ENCODE measurements at regions not wholly inside any gene's neighbourhood (a gene's known extent, or its start where the extent isn't known, plus 50 kb on each side); places are given as distances from the start of the nearest gene placed in this dataset.

GRCh38 chrX:926070-926469, 286.4 kb downstream of the CRLF2 start:
- no peak overlapping the region for H2BK120ac ChIP-seq (replicated peaks; ENCODE audit: low read depth, low read length)
- peaks cover 4% of the 10 kb centered on the region; the same call in 1 of the 2 replicates for H3K23me2 ChIP-seq (ENCODE audit: low read depth, low read length)
- no peak overlapping the region for H3K14ac ChIP-seq (ENCODE audit: insufficient read length)
- no peak overlapping the region for H3K23ac ChIP-seq (ENCODE audit: insufficient read length)
- H3K79me2 ChIP-seq (ENCODE audit: control insufficient read depth in 1 of 2, insufficient read depth in 2 of 2, low read length in 2 of 2) = no peaks in the 10 kb centered on the region
- TF ChIP-seq SP2 (IDR thresholded peaks at IDR 0.05; ENCODE audit: low read length) = no peak
- TF ChIP-seq BCL11A (IDR thresholded peaks at IDR 0.05; ENCODE audit: low read depth in 2 of 2, low read length in 2 of 2) = no peak
- TF ChIP-seq BRCA1 (IDR thresholded peaks at IDR 0.05; ENCODE audit: low read depth, low read length) = no peak
- no peak for TF ChIP-seq HDAC6 (IDR thresholded peaks at IDR 0.05; ENCODE audit: low read depth, low read length)
- TF ChIP-seq CBX8 (IDR thresholded peaks at IDR 0.05; ENCODE audit: borderline replicate concordance, low read depth, low read length) = no peak
- TF ChIP-seq CBX5 (IDR thresholded peaks at IDR 0.05; ENCODE audit: low read depth, low read length) = no peak
- no peak for TF ChIP-seq KDM1A (IDR thresholded peaks at IDR 0.05; ENCODE audit: borderline replicate concordance, low read length)
- TF ChIP-seq, protein P1, sequence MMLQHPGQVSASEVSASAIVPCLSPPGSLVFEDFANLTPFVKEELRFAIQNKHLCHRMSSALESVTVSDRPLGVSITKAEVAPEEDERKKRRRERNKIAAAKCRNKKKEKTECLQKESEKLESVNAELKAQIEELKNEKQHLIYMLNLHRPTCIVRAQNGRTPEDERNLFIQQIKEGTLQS (IDR thresholded peaks at IDR 0.05; ENCODE audit: insufficient read depth, low read depth, low read length) = no peak
- TF ChIP-seq SIX5 (IDR thresholded peaks at IDR 0.05; ENCODE audit: low read depth, low read length) = no peak
- no peak for TF ChIP-seq RFX5 (IDR thresholded peaks at IDR 0.05; ENCODE audit: borderline replicate concordance, low read depth, low read length)
- TF ChIP-seq POU5F1 (IDR thresholded peaks at IDR 0.05; ENCODE audit: low read depth, low read length) = no peak
- TF ChIP-seq TCF12 (IDR thresholded peaks at IDR 0.05; ENCODE audit: low read depth, low read length) = no peak
- TF ChIP-seq, protein P2, sequence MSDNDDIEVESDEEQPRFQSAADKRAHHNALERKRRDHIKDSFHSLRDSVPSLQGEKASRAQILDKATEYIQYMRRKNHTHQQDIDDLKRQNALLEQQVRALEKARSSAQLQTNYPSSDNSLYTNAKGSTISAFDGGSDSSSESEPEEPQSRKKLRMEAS (IDR thresholded peaks at IDR 0.05) = no peak
- H3K18ac ChIP-seq (ENCODE audit: extremely low read depth, low read length) = no peak overlapping the region
- ChIA-PET CTCF (ENCODE audit: partially characterized antibody) (no interaction called here), POLR2A (ENCODE audit: partially characterized antibody) (no interaction called here)
- 86% methylated on average over 9 of the region's 9 CpGs; no CpG with 5 or more reads in 1 of the 2 experiments for whole genome bisulfite sequencing, 2 experiments (ENCODE audit: extremely low coverage in 1 of 2, insufficient coverage in 1 of 2, insufficient read length in 1 of 2, insufficient replicate concordance in 2 of 2, low coverage in 1 of 2, low lambda C conversion rate in 2 of 2, missing lambda C conversion rate in 1 of 2)
- no peak for DNase-seq (ENCODE audit: low read depth in 1 of 2, low spot score in 2 of 2)
- no peak overlapping the region for H2BK5ac ChIP-seq (ENCODE audit: low read depth, low read length)
- no peaks in the 10 kb centered on the region for H3K79me1 ChIP-seq (ENCODE audit: low read depth, low read length)
- H4K91ac ChIP-seq (replicated peaks; ENCODE audit: insufficient read length, low read length) = no peak overlapping the region
- H3K27me3 ChIP-seq (replicated peaks in 1 of 4; ENCODE audit: control insufficient read depth in 3 of 4, extremely low read depth in 1 of 4, insufficient read depth in 3 of 4, low read length in 3 of 4) = no peaks in the 10 kb centered on the region
- H3K56ac ChIP-seq (replicated peaks; ENCODE audit: insufficient read length, low read depth, low read length) = no peak overlapping the region
- no peak overlapping the region for H2AFZ ChIP-seq (ENCODE audit: low read length)
- H2BK12ac ChIP-seq (ENCODE audit: low read depth, low read length) = no peak overlapping the region
- H2BK20ac ChIP-seq (ENCODE audit: low read length) = no peak overlapping the region
- no peaks in the 10 kb centered on the region for H3K36me3 ChIP-seq (ENCODE audit: control insufficient read depth in 2 of 4, insufficient read depth in 4 of 4, low read length in 3 of 4)
- H2BK15ac ChIP-seq (ENCODE audit: low read length) = no peak overlapping the region
- H2AK5ac ChIP-seq (ENCODE audit: low read depth, low read length) = no peak overlapping the region
- no peaks in the 10 kb centered on the region; a peak in 1 of 4 replicates for H3K9me3 ChIP-seq (ENCODE audit: insufficient read depth in 2 of 2, low read depth in 1 of 2, low read length in 1 of 2)
- no peak overlapping the region for H3K4me2 ChIP-seq (ENCODE audit: insufficient read depth in 1 of 2, low read depth in 2 of 2, low read length in 2 of 2)
- H3K27ac ChIP-seq (ENCODE audit: low read depth, low read length) = no peak overlapping the region
- FAIRE-seq = no peak
- H3K4me1 ChIP-seq (replicated peaks in 1 of 4; ENCODE audit: control insufficient read depth in 3 of 4, insufficient read depth in 4 of 4, low read length in 3 of 4) = no peaks in the 10 kb centered on the region
- H4K5ac ChIP-seq (ENCODE audit: insufficient read length, low read depth, low read length) = no peak overlapping the region
- H4K8ac ChIP-seq (ENCODE audit: extremely low read depth, insufficient read depth, low read length) = no peak overlapping the region
- peaks cover 0 to 1% of the 10 kb centered on the region in 2 experiments for H4K20me1 ChIP-seq (replicated peaks in 1 of 2; ENCODE audit: control insufficient read depth in 1 of 2, insufficient read depth in 2 of 2, low read length in 2 of 2)
- H3K9ac ChIP-seq (replicated peaks in 1 of 4; ENCODE audit: extremely low read depth in 1 of 4, low read depth in 3 of 4, low read length in 3 of 4) = no peak overlapping the region
- no peak overlapping the region for H3K4me3 ChIP-seq (ENCODE audit: extremely low read depth in 1 of 4, insufficient read depth in 2 of 4, low read depth in 3 of 4, low read length in 4 of 4)
- no peak overlapping the region for H3K4ac ChIP-seq (replicated peaks; ENCODE audit: insufficient read length, low read depth, low read length)

Data from H1 (cell line).